GOT3 (cell line): ENCODE measurements at regions not wholly inside any gene's neighbourhood (a gene's known extent, or its start where the extent isn't known, plus 50 kb on each side); places are given as distances from the start of the nearest gene placed in this dataset.

Source experiments
- DNase-seq: peaks from one replicate; lab custom pipeline; 2025; ENCODE audit warnings: mixed read lengths; lab: John Stamatoyannopoulos, UW

DNA sequence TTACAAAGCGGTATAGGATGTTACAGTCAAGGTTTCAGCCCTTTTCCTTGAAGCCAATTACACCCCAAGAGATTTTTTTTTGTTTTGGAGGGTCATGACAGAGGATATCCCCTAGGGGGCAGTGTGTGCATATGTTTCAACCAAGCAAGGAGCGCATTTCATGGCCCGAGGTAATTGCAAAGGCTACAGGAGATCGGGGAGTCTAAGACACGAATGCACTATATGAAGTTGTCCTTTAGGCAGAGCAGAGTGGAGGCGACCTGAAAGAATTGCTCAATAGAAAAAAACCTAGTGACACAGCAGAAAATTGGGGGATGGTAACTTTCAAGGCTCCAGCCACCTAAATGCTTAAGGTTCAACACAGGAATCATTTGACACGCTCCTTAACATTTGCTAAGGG is 219.8 kb upstream of the PARD3B start:
- peak; percentile 9 for DNase-seq

DNA sequence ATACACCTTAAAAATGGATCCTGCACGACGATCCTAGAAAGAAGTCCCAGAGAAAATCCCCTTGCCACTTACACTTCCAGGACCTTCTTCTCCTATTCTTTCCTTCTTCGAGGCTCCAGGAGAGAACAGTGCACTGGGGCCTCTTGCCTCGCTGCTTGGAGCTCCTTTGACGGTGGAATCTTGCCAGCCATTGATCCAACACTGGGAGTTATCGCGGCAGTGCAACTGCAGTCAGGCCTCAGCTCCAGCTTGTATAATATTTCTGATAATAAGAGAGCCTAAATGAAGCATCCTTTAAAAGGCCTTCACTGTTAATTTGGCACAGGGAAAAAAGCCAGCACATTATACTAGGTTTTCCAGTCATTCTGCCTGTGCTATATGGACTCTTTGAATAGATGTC is 216.9 kb upstream of the PARD3B start:
- no peak for DNase-seq

DNA sequence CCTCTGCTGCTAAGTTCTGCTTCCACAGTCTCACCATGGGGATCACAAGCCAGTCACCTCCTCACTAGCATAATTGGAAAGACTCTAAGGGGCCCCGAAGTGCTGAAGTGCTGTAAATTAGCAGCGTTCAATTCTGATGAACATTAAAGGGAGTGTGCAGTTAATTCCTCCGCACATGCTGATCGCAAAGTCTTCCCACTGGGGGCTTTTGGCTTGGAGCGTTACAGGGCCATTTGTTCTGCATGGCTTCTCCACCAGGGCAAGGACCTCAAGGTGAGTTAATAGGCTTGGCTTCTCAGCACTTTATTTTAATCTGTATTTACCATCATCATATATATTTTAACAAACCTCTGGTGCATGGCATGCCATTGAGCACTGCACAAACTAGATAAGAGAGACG is 216.3 kb upstream of the PARD3B start:
- no peak for DNase-seq

DNA sequence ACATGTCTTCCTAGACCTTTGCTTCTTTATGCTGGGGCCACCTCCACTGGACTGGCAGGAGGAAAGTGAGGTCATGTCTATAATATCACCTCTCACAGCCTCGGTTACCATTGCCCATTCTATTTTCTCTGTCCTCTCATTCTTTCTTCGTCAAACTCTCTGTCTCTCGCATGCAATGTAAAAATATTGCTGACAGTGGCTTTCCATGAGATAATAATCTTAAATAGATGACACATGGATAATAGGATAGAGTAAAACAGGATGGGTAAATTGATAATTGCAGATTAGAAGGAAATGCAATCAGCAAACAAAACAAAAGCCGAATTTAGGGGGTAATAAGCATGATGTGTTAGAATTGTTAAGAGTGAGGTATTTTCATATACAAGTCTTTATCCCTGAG is 215.7 kb upstream of the PARD3B start:
- DNase-seq = no peak

DNA sequence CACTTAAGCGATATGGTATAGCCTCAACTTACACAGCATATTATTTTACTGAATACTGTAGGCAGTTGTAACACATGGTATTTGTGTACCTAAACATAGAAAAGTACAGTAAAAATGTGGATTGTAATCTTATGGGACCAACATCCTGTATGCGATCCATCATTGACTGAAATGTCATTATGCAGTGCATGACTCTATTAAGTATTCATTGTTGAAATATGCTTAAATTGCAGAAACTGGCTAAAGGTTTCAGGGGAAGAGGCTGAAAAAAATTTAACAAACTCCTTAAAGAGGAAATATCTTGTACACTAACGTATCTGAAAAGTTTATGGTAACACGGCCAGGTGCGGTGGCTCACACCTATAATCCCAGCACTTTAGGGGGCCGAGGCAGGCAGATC is 214.1 kb upstream of the PARD3B start:
- no peak for DNase-seq

DNA sequence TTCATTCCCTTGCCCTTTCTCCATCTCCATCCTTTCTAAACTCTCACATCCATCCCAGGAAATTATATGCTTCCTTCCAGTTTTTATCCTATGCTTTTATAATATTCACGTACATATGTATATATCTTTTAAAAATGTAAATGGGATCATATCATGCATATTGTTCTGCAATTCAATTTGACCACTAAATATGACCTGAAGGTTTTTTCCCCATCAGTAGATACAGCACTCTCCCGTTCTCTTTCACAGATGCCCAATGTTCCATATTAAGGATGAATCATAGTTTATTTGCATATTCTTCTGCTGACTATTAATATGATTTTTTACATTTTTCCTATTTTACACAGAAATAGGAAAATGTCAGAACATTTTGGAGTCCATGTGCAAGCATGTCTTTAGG is 213.3 kb upstream of the PARD3B start:
- DNase-seq = no peak

DNA sequence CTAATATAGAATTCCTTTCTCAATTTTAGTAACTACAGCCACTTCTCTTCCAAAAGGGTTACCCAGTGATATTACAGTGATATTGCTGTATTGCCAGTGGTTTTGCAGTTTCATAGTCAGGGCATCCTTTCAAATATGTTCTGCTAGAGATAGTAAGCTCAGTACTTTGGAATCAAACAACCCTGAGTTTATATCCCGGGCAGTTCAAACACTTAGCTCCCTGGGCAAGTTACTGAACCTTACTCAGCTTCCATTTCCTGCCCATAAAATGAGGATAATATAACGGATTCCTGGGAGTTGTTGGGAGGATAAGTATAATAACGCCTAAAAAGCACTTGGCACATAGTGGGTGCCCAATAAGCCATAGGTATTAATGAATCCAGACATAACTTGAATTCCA is 212.6 kb upstream of the PARD3B start:
- no peak for DNase-seq

DNA sequence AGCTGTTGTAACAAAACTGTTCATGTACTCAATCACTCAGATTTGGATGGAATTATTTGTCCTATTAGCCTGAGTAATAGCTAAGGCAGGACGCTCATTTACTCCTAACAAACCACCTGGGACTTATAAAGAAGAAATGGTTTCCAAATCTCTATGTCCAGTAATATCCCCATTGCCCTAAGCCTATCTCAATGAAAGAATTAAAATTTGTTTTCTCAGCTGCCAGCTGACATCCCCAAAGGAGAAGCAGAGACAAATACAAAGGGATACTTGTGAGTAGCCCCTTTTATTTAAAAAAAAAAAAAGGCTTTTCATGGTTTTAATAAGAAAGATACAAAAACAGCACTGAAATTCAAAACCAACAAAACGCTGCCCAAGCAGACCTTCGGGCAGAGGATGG is 211.4 kb upstream of the PARD3B start:
- DNase-seq = no peak

DNA sequence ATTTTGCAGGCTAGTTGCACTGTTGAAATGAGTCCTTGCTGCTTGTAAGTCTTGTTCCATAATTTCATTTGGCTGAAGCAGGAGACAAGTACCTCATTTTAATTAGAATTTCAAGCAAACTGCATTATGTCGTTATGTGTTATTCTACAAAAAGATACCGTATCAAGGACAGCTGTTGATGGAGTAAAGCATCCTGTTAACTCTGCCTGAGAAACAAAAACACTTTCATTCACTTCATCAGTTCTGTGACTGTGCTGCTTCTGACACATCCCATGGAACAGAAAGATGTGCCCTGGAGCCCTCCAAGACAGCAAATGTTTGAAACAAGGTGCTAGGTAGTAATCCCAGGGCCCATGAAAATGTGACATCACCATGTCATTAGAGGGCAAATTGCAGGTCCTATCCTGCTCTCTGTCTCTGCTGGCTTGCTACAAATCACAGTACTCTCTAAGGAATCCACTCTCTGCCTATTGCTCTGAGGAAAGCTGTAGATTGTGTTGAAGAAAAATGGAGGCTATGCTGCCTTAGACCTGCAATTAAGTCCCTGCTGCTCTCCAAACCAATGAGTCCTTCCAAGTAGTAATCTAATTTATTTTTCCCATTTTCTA is 209.7 kb upstream of the PARD3B start:
- no peak for DNase-seq

DNA sequence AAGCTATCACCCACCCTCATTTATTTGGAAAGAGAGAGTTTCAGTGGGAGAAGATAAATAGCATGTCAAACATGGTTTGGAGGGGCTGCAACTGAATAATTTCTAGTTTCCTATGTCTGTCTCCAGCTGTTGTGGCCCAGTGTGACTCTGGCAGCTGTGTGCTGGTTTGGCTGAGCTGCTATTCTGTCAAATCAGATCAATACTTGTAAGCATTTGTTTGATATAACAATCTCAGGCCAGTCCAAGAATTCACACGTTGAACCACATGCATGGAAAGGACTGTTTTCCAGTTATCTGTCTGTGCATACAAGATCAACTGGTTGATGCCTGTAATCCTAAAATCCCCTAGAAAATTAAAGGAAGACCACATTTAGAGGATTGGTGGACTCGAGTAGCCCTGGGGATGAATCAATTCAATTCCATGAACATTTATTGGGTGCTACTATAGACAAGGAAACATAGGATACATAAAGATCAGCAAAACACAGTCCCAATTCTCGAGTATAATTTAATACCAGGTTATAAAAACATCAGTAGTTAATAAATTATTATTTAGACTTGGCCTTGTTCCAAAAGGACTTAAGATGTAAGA is 209.0 kb upstream of the PARD3B start:
- DNase-seq = no peak

DNA sequence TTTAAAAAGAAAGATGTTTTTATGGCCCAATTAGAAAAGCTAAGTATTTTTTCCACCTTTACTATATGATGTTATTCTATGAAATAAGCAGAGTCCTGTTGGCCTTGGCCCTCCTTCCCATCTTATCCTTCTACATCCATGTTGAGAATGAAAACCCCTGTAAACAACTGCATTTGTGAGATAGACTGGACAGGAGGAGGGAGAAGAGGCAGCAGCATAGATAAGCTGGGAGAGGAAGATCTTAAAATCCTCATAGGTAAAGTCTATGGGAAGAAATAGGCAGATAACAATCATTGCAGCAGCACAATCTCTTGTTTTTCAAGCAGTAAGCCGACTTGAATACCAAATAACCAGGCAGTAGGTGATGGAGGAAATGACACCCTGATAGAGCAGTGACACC is 207.6 kb upstream of the PARD3B start:
- no peak for DNase-seq

DNA sequence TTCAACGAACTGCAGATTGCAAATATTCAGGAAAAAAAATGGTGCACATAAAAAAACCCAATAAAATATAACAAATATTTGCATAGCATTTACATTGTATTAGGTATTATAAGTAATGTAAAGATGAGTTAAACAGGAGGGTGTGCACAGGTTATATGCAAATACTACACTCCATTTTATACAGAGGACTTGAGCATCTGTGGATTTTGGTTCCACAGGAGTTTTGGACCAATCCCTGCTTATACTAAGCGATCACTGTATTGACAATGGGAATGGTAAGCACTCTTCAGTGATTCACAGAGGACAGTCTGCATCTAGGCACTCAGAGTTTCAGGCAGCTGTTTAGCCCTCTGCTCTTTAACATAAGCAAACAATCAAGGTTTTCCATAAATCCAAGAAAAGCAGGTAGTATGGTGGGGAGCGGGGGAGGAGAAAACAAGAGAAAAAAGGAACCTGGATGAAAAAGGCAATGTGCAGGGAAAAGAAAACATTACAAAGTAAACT is 206.0 kb upstream of the PARD3B start:
- no peak for DNase-seq

DNA sequence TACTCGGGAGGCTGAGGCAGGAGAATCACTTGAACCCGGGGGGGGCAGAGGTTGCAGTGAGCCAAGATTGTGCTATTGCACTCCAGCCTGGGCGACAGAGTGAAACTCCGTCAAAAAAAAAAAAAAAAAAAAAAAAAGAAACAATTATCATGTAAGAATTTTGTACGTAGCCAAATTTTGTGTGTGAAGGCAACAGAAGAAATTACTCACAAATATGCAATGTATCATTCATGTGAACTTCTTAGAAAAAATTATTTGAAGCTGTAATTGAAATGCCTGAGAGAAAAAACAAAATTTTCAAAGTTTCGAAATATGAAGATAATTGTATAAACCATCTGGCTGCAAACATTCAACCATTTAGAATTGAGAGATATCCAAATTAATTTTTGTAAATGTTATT is 204.8 kb upstream of the PARD3B start:
- DNase-seq = no peak

DNA sequence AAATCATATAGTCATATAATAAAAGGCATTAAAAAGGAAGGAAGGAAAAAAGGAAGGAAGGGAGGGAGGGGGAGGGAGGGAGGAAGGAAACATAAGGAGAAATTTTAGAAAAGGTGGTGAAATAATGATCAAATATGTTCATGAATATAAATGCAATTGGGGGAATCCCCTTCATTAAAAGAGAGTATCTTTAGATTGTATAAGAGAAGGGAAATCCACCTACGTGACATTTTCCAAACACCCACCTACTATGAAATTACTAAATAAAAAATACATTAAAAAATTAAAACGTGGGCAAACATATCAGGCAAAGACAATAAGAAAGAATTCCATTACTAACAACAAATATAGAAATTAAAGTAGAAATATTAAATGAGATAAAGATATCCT is 203.4 kb upstream of the PARD3B start:
- no peak for DNase-seq

DNA sequence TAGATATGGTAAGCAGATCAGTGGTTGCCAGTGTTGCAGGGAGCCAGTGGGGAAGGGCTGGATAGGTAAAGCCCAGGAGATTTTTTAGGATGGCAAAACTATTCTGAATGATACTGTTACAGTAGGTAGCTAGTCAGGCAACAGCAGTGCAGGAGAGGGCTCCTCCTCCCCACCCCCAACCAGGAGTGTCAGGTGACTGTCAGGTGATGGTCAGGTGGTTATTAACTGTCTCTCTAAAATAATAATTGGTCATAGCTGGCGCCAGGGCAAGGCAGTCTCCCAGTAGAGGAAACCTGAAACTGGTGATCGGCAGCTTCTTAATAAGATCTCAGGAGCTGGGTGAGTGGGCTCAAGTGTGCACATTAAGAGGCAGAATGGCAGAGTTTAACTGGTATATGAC is 201.6 kb upstream of the PARD3B start:
- no peak for DNase-seq

DNA sequence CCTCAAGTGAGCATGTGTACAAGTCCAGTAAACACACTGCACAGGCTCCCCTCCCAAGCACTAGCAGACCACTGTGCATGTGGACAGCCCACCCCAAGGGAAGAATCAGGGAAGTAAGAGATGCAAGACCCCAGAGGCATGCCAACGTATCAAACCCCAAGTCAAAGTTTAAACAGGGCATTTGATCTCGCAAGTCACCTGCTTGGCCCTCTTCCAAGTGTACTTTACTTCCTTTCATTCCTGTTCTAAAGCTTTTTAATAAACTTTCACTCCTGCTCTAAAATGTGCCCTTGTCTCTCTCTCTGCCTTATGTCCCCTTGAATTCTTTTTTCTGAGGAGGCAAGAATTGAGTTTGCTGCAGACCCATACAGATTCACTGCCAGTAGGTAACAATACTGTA is 201.2 kb upstream of the PARD3B start:
- no peak for DNase-seq

DNA sequence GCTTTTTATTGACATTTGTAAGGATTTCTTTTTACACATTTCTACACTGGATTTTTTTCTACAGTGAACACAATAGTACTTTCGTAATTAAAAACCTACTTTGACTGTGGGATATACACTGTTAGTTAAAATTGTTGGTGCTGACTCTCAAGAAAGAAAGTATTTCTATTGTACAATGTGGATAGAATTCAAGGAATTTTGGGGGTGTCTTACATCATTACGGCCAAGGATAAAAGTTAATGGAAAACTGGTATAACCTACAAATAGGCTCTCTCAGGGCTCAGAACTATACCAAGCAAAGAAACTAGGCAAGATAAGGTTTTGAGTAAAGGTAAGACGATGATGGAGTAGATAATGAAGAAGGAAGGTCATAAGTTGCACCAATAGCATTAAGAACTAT is 198.4 kb upstream of the PARD3B start:
- no peak for DNase-seq

DNA sequence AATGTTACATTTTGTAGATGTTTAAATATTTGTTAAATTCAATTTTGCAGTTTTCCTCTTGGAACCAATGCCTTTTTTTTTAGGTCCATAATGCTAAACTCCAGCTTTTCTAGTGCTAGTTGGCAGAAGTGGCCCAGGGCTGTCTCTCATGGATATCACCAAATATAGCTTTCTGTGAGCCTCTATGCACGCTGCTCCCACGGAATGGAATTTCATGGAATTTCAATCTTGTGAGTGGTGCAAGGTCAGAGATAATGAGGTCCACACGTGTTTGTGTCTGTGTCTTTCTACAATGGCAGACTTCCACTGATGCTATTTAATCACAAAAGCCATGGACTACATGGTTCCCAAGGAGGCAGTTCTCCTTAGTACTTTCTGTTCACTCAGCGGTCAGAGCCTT is 191.5 kb upstream of the PARD3B start:
- DNase-seq = no peak

DNA sequence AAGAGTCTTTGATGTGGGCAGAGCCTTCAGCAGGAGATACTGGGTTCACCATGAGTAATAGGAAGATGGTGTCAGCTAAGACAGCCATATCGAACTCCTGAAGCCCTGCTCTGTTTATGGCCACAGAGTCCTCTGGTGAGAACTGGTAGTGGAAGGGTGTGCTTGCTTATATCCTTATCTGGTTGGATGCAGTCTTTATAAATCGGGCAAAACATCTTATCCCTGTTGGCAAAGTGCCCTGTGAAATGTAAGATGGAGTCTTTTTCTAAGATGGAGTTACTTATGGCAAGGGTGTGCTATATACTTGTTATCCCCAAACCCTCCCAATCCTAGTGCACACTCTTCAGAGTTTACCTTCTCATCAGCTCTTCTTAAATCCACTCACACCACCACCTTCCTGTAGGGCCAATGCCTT is 190.8 kb upstream of the PARD3B start:
- no peak for DNase-seq

DNA sequence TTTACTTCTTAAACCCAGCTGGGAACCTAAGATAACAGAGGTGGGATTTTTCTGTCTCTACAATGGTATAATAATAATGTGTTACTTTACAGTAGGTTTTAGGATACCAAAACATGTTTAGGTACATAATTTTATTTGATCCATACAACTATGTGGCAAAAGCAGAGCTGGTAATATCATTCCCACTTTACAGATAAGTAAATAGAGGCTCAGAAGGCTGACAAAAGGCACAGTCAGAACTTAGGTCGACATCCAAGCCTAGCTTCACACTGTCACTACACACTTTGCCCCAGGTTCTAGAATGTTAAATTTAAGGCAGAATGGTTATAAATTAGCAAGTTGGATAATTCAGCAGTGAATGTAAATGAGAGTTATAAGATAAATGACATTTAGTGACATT is 189.6 kb upstream of the PARD3B start:
- DNase-seq = no peak

DNA sequence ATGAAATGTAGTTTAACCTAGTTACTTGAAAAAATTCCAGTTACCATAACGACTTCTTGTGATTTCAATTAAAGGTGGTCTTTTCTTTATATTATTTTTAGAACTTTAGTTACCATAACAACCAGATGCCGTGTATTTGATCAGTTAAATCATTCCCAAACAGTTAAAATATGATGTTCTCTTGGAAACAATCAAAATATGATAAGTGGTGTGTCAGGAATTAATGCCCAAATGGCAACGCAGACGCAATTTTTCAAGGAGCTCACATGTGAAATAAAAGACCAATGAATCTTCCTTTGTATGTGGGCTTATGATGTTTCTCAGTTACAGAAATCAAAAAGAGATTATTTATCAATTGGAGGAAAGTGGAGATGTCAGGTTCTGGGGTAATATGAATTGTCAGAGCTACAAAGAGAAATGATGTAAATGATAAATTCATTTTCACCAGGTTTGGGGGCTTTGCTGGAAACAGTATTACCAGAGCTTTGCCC is 189.1 kb upstream of the PARD3B start:
- DNase-seq = no peak

DNA sequence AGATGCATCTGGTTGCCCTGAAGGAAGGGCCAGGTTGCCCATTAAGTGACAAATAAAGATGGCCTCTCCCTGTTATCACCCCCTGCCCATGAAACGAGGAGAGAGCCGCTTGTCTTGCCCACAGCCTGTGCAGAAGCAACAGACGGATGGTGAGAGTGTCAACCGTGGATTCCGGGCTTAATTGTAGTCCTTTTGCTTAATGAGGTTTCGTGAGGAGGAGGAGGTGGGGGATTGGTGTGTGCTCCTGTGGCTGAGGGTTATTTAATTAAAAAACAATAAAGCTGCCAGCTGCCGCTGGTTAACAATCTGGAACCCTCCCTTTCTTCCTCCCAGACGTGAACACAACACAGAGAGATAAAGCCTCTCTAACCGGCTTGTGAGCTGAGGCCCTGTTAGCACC is 188.0 kb upstream of the PARD3B start:
- no peak for DNase-seq

DNA sequence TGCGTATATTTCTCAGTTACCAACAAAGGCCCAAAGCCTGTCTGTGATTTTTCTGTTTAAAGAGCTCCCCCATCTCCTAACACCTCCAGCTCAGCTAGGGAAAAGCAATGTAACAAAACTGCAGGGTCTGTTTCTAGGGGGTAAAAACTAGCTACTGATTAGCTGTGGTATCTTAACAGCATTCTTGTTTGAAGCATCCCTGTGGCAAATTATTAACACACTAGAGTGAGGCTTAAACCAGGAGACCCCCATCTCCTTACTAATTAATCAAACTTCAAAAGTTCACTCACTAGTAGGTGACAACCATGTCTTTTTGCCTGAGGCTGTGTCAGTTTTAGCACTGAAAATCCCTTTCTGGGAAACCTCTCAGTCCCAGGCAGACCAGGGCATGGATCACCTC is 186.2 kb upstream of the PARD3B start:
- DNase-seq = no peak
